Activated T-cell treated with anti-CD3 and anti-CD28 coated beads for 1 hour (primary cell): ENCODE measurements at regions not wholly inside any gene's neighbourhood (a gene's known extent, or its start where the extent isn't known, plus 50 kb on each side); places are given as distances from the start of the nearest gene placed in this dataset.

Source experiments
- DNase-seq: peaks from one replicate; pipeline ENCODE4 v3.0.0-alpha.2; 2020; ENCODE audit warnings: low read depth

GRCh38 chr12:67427336-67427735 is 158.2 kb downstream of the CAND1 start:
- DNase-seq: no peak

GRCh38 chr12:67428431-67428830 is 159.3 kb downstream of the CAND1 start:
- no peak for DNase-seq

GRCh38 chr12:67430708-67431335 is 161.7 kb downstream of the CAND1 start:
- DNase-seq: no peak

GRCh38 chr12:67431411-67432020 is 162.4 kb downstream of the CAND1 start:
- DNase-seq: no peak

- DNase-seq: no peak
Observed at GRCh38 chr12:67433385-67434175, 164.4 kb downstream of the CAND1 start.

- no peak for DNase-seq
Observed at GRCh38 chr12:67434671-67435370, 165.7 kb downstream of the CAND1 start.

- DNase-seq: no peak
Observed at GRCh38 chr12:67436230-67436629, 167.1 kb downstream of the CAND1 start.

GRCh38 chr12:67437011-67437410 is 167.9 kb downstream of the CAND1 start:
- no peak for DNase-seq

GRCh38 chr12:67439611-67440010 is 170.5 kb downstream of the CAND1 start:
- DNase-seq: no peak

GRCh38 chr12:67441736-67442346 is 172.7 kb downstream of the CAND1 start:
- DNase-seq: peak; percentile 73

GRCh38 chr12:67442347-67442841 is 173.2 kb downstream of the CAND1 start:
- DNase-seq: no peak

- no peak for DNase-seq
Observed at GRCh38 chr12:67442896-67443295, 173.7 kb downstream of the CAND1 start.

GRCh38 chr12:67444542-67444941 is 175.4 kb downstream of the CAND1 start:
- no peak for DNase-seq

- no peak for DNase-seq
Observed at GRCh38 chr12:67446716-67447115, 177.6 kb downstream of the CAND1 start.

GRCh38 chr12:67447180-67447579 is 178.0 kb downstream of the CAND1 start:
- DNase-seq: no peak

GRCh38 chr12:67449591-67450052 is 180.5 kb downstream of the CAND1 start:
- DNase-seq: no peak

GRCh38 chr12:67450441-67450840 is 181.3 kb downstream of the CAND1 start:
- no peak for DNase-seq

GRCh38 chr12:67451206-67451605 is 182.0 kb downstream of the CAND1 start:
- no peak for DNase-seq

GRCh38 chr12:67452119-67452805 is 183.1 kb downstream of the CAND1 start:
- no peak for DNase-seq

GRCh38 chr12:67453191-67453590 is 184.0 kb downstream of the CAND1 start:
- DNase-seq: no peak

- no peak for DNase-seq
Observed at GRCh38 chr12:67455236-67455635, 186.1 kb downstream of the CAND1 start.
